ENCODE measurements at regions not wholly inside any gene's neighbourhood (a gene's known extent, or its start where the extent isn't known, plus 50 kb on each side); places are given as distances from the start of the nearest gene placed in this dataset.

DNA sequence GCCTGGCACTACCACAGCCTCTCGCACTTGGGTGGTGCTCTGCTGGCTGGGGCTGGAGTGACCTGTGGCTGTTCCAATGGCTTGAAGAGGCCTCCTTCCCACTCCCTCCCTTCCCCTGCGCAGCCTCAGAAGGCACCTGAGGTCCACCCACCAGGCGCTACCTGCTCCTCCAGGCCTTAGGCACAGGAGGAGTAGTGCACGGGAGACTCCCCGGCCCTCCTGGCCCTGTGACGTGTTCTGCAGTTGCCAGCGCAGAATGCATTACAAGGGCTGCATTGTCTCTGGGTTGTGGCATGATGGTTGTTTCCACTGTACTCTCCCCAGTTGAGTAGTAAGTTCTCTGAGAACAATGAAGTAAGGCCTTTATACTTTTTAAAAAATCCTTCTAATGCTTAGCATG lies 128.6 kb downstream of the TEX29 start:
- TF ChIP-seq POLR2A (IDR thresholded peaks at IDR 0.05) (no peak), CTCF (IDR thresholded peaks at IDR 0.05) (no peak)
- H3K4me1 ChIP-seq, result no peaks in the 10 kb centered on the region
- H3K27me3 ChIP-seq, result no peaks in the 10 kb centered on the region
- no peaks in the 10 kb centered on the region for H3K9me3 ChIP-seq
- H3K4me3 ChIP-seq (replicated peaks in 1 of 3), result no peak overlapping the region
- H3K27ac ChIP-seq, result no peak overlapping the region
- WGBS, 2 donors, result 87 to 88% methylated on average over 5 to 7 of the region's 7 CpGs
- H3K36me3 ChIP-seq, result no peaks in the 10 kb centered on the region
- no peak for DNase-seq
- intact Hi-C loops (cut with DNase I), result no loop called here

DNA sequence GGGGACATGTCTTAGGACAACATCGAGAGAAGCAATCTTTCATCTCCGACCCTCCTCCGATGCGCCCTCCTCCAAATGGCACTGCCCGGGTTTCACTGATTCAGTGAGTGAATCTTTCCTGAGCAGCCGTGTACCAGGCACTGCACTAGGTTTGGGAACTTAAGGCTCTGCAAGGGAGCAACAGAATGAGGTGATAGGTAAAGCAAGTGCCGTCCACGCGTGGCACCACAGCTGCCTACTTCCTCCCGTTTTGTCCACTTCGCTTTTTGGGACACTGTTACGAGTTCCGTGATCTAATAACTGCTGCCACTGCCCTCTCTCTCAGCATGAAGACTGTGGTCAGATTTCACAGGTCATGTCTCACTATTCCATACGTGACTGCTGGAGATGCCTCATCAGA lies 131.0 kb downstream of the TEX29 start:
- WGBS, 2 donors, result 94% methylated on average over 14 of the region's 14 CpGs
- H3K4me1 ChIP-seq, result no peaks in the 10 kb centered on the region
- H3K27me3 ChIP-seq, result no peaks in the 10 kb centered on the region
- intact Hi-C loops (cut with DNase I), result no loop called here
- TF ChIP-seq CTCF (IDR thresholded peaks at IDR 0.05) (no peak), POLR2A (IDR thresholded peaks at IDR 0.05) (no peak)
- no peaks in the 10 kb centered on the region for H3K36me3 ChIP-seq
- no peak overlapping the region for H3K27ac ChIP-seq
- no peak overlapping the region for H3K4me3 ChIP-seq (replicated peaks in 1 of 3)
- no peaks in the 10 kb centered on the region for H3K9me3 ChIP-seq
- DNase-seq, result no peak

DNA sequence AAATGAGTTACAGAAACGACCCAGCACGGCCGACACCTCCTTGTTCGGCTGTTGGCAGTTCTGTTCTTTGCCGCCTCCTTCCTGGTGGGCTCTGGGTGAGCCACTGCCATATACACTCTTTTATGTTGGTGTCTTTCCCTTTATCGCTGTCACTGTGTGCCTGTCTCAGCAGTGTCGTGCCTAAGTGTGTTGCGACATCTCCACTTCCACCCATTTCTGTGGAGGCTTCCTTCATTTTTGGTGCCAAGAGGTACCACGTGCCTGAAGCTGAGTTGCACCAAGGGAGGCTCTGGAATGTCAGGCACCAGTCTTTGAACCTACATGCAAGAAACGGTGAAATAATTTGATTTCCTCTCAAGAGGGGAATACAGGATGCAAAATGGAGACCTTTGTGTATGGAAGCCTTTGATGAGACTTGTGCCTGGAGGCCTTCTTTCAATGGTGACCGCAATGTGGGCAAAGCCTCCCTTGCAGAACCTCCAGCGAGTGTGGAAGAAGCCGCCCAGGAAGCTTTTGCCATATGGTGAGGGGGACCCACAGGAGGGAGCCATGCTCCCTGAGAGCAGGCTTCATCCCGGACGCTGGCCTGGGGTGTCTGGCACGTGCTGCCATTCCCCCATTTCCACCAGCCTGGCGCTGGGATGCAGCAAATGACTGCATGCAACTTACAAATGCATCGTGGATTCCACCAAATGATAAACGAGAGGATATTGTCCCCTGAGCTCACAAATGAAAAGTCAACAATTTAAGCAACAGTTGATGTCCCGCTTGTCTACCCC lies 136.2 kb downstream of the TEX29 start:
- no peaks in the 10 kb centered on the region for H3K9me3 ChIP-seq
- intact Hi-C loops (cut with DNase I), result no loop called here
- no peaks in the 10 kb centered on the region for H3K36me3 ChIP-seq
- no peak for TF ChIP-seq CTCF (IDR thresholded peaks at IDR 0.05)
- TF ChIP-seq POLR2A (IDR thresholded peaks at IDR 0.05), result no peak
- no peak overlapping the region for H3K4me3 ChIP-seq (replicated peaks in 1 of 3)
- no peak overlapping the region for H3K27ac ChIP-seq
- WGBS, 2 donors, result 83 to 95% methylated on average over 18 to 20 of the region's 20 CpGs
- H3K4me1 ChIP-seq, result no peaks in the 10 kb centered on the region
- no peak for DNase-seq
- H3K27me3 ChIP-seq, result no peaks in the 10 kb centered on the region

DNA sequence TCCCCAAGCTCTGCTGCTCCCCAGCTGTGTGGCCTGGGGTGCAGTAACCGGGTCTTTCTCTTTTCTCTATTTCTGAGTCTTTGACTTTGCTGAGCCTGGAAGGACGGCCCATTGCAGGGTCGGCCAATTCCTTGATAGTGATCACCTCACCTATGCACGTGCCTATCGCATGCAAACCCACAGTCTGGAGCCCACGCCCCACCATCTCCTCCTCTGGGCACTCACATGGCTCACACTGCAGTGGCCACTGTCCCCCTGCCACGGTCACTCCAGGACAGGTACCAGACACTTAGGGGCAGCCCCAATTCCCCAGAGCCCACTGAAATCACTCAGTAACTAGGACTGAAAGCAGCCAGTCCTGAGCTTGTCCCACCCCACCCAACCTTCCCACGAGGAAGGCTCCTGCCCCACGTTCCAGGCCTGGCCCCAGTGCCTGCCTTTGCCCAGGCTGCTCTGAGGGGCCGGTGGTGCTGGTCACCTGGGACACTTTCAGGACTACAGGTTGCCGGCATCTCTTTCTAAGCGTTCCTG lies 137.6 kb downstream of the TEX29 start:
- TF ChIP-seq CTCF (IDR thresholded peaks at IDR 0.05) (no peak), POLR2A (IDR thresholded peaks at IDR 0.05) (no peak)
- 81 to 85% methylated on average over 10 to 12 of the region's 12 CpGs for WGBS, 2 donors
- H3K9me3 ChIP-seq, result no peaks in the 10 kb centered on the region
- H3K27me3 ChIP-seq, result no peaks in the 10 kb centered on the region
- H3K36me3 ChIP-seq, result no peaks in the 10 kb centered on the region
- intact Hi-C loops (cut with DNase I), result no loop called here
- no peaks in the 10 kb centered on the region for H3K4me1 ChIP-seq
- H3K27ac ChIP-seq, result no peak overlapping the region
- no peak overlapping the region for H3K4me3 ChIP-seq (replicated peaks in 1 of 3)
- DNase-seq, result no peak

DNA sequence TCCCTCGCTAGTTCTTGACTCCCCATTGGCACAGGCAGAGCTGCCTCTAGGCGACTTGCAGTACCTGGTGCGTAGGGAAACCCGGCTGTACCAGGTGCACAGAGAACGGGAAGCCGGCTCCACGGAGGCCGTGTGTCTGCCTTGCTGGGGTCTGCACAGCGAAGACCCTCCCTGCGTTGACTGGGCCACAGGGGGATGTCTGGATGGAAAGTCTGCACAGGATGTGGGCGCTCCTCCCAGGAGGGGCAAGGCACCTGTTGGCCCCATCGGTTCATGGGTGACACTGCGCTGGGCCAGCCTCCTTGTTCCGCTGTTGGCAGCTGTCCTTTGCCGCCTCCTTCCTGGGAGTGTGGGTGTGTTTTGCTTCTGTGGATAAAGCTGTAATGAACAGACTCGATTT lies 138.3 kb downstream of the TEX29 start:
- intact Hi-C loops (cut with DNase I), result no loop called here
- H3K4me1 ChIP-seq, result no peaks in the 10 kb centered on the region
- no peak for DNase-seq
- no peak for TF ChIP-seq CTCF (IDR thresholded peaks at IDR 0.05)
- TF ChIP-seq POLR2A (IDR thresholded peaks at IDR 0.05), result no peak
- H3K27ac ChIP-seq, result no peak overlapping the region
- H3K4me3 ChIP-seq (replicated peaks in 1 of 3), result no peak overlapping the region
- no peaks in the 10 kb centered on the region for H3K9me3 ChIP-seq
- no peaks in the 10 kb centered on the region for H3K27me3 ChIP-seq
- H3K36me3 ChIP-seq, result no peaks in the 10 kb centered on the region
- WGBS, 2 donors, result 80 to 95% methylated on average over 9 to 16 of the region's 16 CpGs
